RPMI7951 (cell line): ENCODE measurements at regions not wholly inside any gene's neighbourhood (a gene's known extent, or its start where the extent isn't known, plus 50 kb on each side); places are given as distances from the start of the nearest gene placed in this dataset.
"Not testable (repeated sequence)": the region's sequence is repeated elsewhere in the genome, so short reads cannot be mapped to it uniquely, and the experiment has no call there.

Experiments
- DNase-seq: peaks from one replicate; pipeline ENCODE4 v3.0.0-alpha.2; 2012; ENCODE audit warnings: low read depth

GRCh38 chr10:28135258-28135657 is 136.4 kb upstream of the ODAD2 start:
- DNase-seq = no peak

GRCh38 chr10:28130267-28130666 is 131.4 kb upstream of the ODAD2 start:
- DNase-seq = peak; percentile 62

- DNase-seq = peak; percentile 25
Observed at GRCh38 chr10:28127881-28128280, 129.0 kb upstream of the ODAD2 start.

GRCh38 chr10:28125701-28126100 is 126.8 kb upstream of the ODAD2 start:
- peak; percentile 27 for DNase-seq

GRCh38 chr10:28120795-28121194 is 121.9 kb upstream of the ODAD2 start:
- no peak for DNase-seq

GRCh38 chr10:28120043-28120749 is 121.3 kb upstream of the ODAD2 start:
- DNase-seq = no peak

- no peak for DNase-seq
Observed at GRCh38 chr10:28118985-28119628, 120.2 kb upstream of the ODAD2 start.

- no peak for DNase-seq
Observed at GRCh38 chr10:28113202-28113601, 114.3 kb upstream of the ODAD2 start.

GRCh38 chr10:28111712-28112111 is 112.8 kb upstream of the ODAD2 start:
- no peak for DNase-seq

GRCh38 chr10:28105561-28105960 is 106.7 kb upstream of the ODAD2 start:
- no peak for DNase-seq

GRCh38 chr10:28097633-28098032 is 98.8 kb upstream of the ODAD2 start:
- no peak for DNase-seq

- DNase-seq = no peak
Observed at GRCh38 chr10:28095791-28096378, 97.0 kb upstream of the ODAD2 start.

- no peak for DNase-seq
Observed at GRCh38 chr10:28094121-28094520, 95.2 kb upstream of the ODAD2 start.

- no peak for DNase-seq
Observed at GRCh38 chr10:28091913-28092312, 93.0 kb upstream of the ODAD2 start.

- peak; percentile 45 for DNase-seq
Observed at GRCh38 chr10:28090506-28090905, 91.6 kb upstream of the ODAD2 start.

- peak; percentile 86 for DNase-seq
Observed at GRCh38 chr10:28089467-28089866, 90.6 kb upstream of the ODAD2 start.

- DNase-seq = peak; percentile 77
Observed at GRCh38 chr10:28087661-28088351, 88.9 kb upstream of the ODAD2 start.

- not testable (repeated sequence) for DNase-seq
Observed at GRCh38 chr10:28085760-28086159, 86.9 kb upstream of the ODAD2 start.

- no peak for DNase-seq
Observed at GRCh38 chr10:28082885-28083284, 84.0 kb upstream of the ODAD2 start.

- DNase-seq = no peak
Observed at GRCh38 chr10:28082316-28082715, 83.4 kb upstream of the ODAD2 start.

- peak; percentile 75 for DNase-seq
Observed at GRCh38 chr10:28077889-28078288, 79.0 kb upstream of the ODAD2 start.

GRCh38 chr10:28075424-28075823 is 76.5 kb upstream of the ODAD2 start:
- DNase-seq = no peak

GRCh38 chr10:28072573-28072972 is 73.7 kb upstream of the ODAD2 start:
- DNase-seq = peak; percentile 58
